Gastroesophageal sphincter (tissue), 3 donors: ENCODE measurements at regions not wholly inside any gene's neighbourhood (a gene's known extent, or its start where the extent isn't known, plus 50 kb on each side); places are given as distances from the start of the nearest gene placed in this dataset.

Experiments used
- CTCF ChIP-seq, 4 experiments: fragments of 200-600 bp in 2 of 4; fragments of 450-650 bp in 2 of 4; sonication (generic) in 1 of 4; IDR thresholded peaks; one replicate each; pipeline ENCODE4 v1.5.1; 2017 to 2019; ENCODE audit warnings: antibody characterized with exemption in 4 of 4, mild to moderate bottlenecking in 2 of 4, moderate library complexity in 2 of 4
- POLR2AphosphoS5 ChIP-seq: sonication (generic); formaldehyde crosslinking; IDR thresholded peaks from one replicate; pipeline ENCODE4 v1.6.1; 2017; ENCODE audit warnings: antibody characterized with exemption

GRCh38 chr4:26220696-26221095, 100.1 kb upstream of the RBPJ start:
- TF ChIP-seq POLR2AphosphoS5, result no peak
- no peak for TF ChIP-seq CTCF (IDR thresholded peaks at IDR 0.05)
